Superior temporal gyrus (tissue), 1 donor: ENCODE measurements at regions not wholly inside any gene's neighbourhood (a gene's known extent, or its start where the extent isn't known, plus 50 kb on each side); places are given as distances from the start of the nearest gene placed in this dataset.
"Not testable (repeated sequence)": the region's sequence is repeated elsewhere in the genome, so short reads cannot be mapped to it uniquely, and the experiment has no call there.

ENCODE experiments used
- DNase-seq: peaks from one replicate; pipeline ENCODE4 v3.0.0-alpha.2; 2016; ENCODE audit errors: extremely low spot score

GRCh38 chr10:90118567-90118966 lies 417.2 kb downstream of the KIF20B start:
- not testable (repeated sequence) for DNase-seq

- not testable (repeated sequence) for DNase-seq
Observed at GRCh38 chr10:90119631-90120280, 418.4 kb downstream of the KIF20B start.

GRCh38 chr10:90125456-90126255 lies 424.3 kb downstream of the KIF20B start:
- DNase-seq = peak; percentile 58

GRCh38 chr10:90126256-90126595 lies 424.8 kb downstream of the KIF20B start:
- no peak for DNase-seq

GRCh38 chr10:90130321-90131086 lies 429.1 kb downstream of the KIF20B start:
- DNase-seq = no peak

GRCh38 chr10:90133606-90134005 lies 432.2 kb downstream of the KIF20B start:
- no peak for DNase-seq

GRCh38 chr10:90136731-90137316 lies 435.4 kb downstream of the KIF20B start:
- DNase-seq = no peak

- DNase-seq = no peak
Observed at GRCh38 chr10:90138844-90139243, 437.5 kb downstream of the KIF20B start.

GRCh38 chr10:90141791-90142190 lies 440.4 kb downstream of the KIF20B start:
- no peak for DNase-seq

- DNase-seq = no peak
Observed at GRCh38 chr10:90143937-90144336, 442.5 kb downstream of the KIF20B start.

GRCh38 chr10:90148116-90148855 lies 446.9 kb downstream of the KIF20B start:
- peak; percentile 68 for DNase-seq

GRCh38 chr10:90149563-90149962 lies 448.2 kb downstream of the KIF20B start:
- no peak for DNase-seq

- DNase-seq = no peak
Observed at GRCh38 chr10:90162271-90162853, 461.0 kb downstream of the KIF20B start.

GRCh38 chr10:90167174-90168064 lies 466.0 kb downstream of the KIF20B start:
- no peak for DNase-seq

GRCh38 chr10:90168244-90168643 lies 466.9 kb downstream of the KIF20B start:
- no peak for DNase-seq

- DNase-seq = no peak
Observed at GRCh38 chr10:90171014-90171722, 469.8 kb downstream of the KIF20B start.

GRCh38 chr10:90174531-90174930 lies 473.1 kb downstream of the KIF20B start:
- no peak for DNase-seq

- no peak for DNase-seq
Observed at GRCh38 chr10:90175161-90175681, 473.8 kb downstream of the KIF20B start.
